K562 (cell line): ENCODE measurements at regions not wholly inside any gene's neighbourhood (a gene's known extent, or its start where the extent isn't known, plus 50 kb on each side); places are given as distances from the start of the nearest gene placed in this dataset.

Source experiments
- ATAC-seq: fragments of 200-7000 bp; cut with Tn5 transposase; 3 replicates; pipeline ENCODE4 v1.9.1; 2020; ENCODE audit warnings: moderate library complexity
- BruUV-seq: library from RNA; stranded (reverse); fragments of 400-500 nt; replicated peaks from 2 replicates; lab custom pipeline; 2021; lab: Mats Ljungman, UMichigan
- CTCF ChIA-PET: fragments of 300-600 bp; formaldehyde crosslinking; extraction: SDS; loops from one replicate; lab custom pipeline; 2021; ENCODE audit warnings: low intra/inter-chr PET ratio; lab: Yijun Ruan, JAX
- POLR2A ChIA-PET: fragments of 300-600, 350-650 bp; sonication (Branson Sonifier 250); formaldehyde crosslinking; extraction: SDS; loops from one replicate; lab custom pipeline; 2021; ENCODE audit warnings: antibody characterized with exemption, inconsistent platforms; lab: Yijun Ruan, JAX
- DNase-seq, 4 experiments: peaks; one replicate each; pipeline versions ENCODE4 v3.0.0 to v3.0.0-alpha.2; 2011 to 2018; ENCODE audit warnings: low spot score in 3 of 4, mixed read lengths in 3 of 4; ENCODE audit errors: extremely low read depth in 1 of 4
- FAIRE-seq: peaks from 2 replicates; lab custom pipeline; 2011; peaks lifted over from hg19 to GRCh38; lab: Jason Lieb, UNC
- H2AFZ ChIP-seq: 2 replicates; pipeline ENCODE4 v1.6.0; 2011; ENCODE audit warnings: low read depth, low read length, control low read depth, inconsistent platforms
- H3K27ac ChIP-seq: fragments of 200-600 bp; 3 replicates; pipeline ENCODE4 v1.8.0; 2011; ENCODE audit warnings: low read depth, mild to moderate bottlenecking, control low read depth, inconsistent platforms, low read length, moderate library complexity, mixed read lengths; ENCODE audit errors: extremely low read depth
- H3K27me3 ChIP-seq, 2 experiments: fragments of 300-600 bp in 1 of 2; 2 replicates in 1 of 2; 3 replicates in 1 of 2; pipeline versions ENCODE4 v1.6.0 to v1.8.0; 2011; ENCODE audit warnings: inconsistent platforms in 2 of 2, low read length in 2 of 2, mild to moderate bottlenecking in 1 of 2, mixed read lengths in 1 of 2, moderate library complexity in 1 of 2; ENCODE audit not compliant: control insufficient read depth in 2 of 2, insufficient read depth in 2 of 2
- H3K36me3 ChIP-seq: fragments of 300-600 bp; 3 replicates; pipeline ENCODE4 v1.8.0; 2011; ENCODE audit warnings: mild to moderate bottlenecking, low read length, inconsistent platforms; ENCODE audit not compliant: control insufficient read depth, insufficient read depth
- H3K4me1 ChIP-seq, 2 experiments: fragments of 200-600 bp in 1 of 2; replicated peaks in 1 of 2; 2 replicates in 1 of 2; 3 replicates in 1 of 2; pipeline versions ENCODE4 v1.5.1 to v1.8.0; 2011; ENCODE audit warnings: inconsistent platforms in 2 of 2, low read length in 2 of 2, mild to moderate bottlenecking in 1 of 2, mixed read lengths in 1 of 2, moderate library complexity in 1 of 2; ENCODE audit not compliant: control insufficient read depth in 2 of 2, insufficient read depth in 2 of 2
- H3K4me2 ChIP-seq: 2 replicates; pipeline ENCODE4 v1.6.1; 2011; ENCODE audit warnings: low read length, control low read depth, inconsistent platforms, mixed read lengths; ENCODE audit not compliant: insufficient read depth
- H3K4me3 ChIP-seq: fragments of 200-600 bp; sonication (generic), shearing (Covaris generic); 2 replicates; pipeline ENCODE4 v1.5.1; 2016; ENCODE audit warnings: control low read depth, inconsistent platforms
- H3K79me2 ChIP-seq: fragments of 200-600 bp; 3 replicates; pipeline ENCODE4 v1.8.0; 2011; ENCODE audit warnings: low read length, inconsistent platforms; ENCODE audit not compliant: control insufficient read depth, insufficient read depth
- H3K9ac ChIP-seq, 2 experiments: 2 replicates each; pipeline versions ENCODE4 v1.6.0 to v1.6.1; 2011; ENCODE audit warnings: low read depth in 2 of 2, low read length in 2 of 2, control low read depth in 1 of 2, inconsistent platforms in 1 of 2, mild to moderate bottlenecking in 1 of 2, mixed read lengths in 1 of 2; ENCODE audit not compliant: insufficient read depth in 1 of 2
- H3K9me1 ChIP-seq: one replicate; pipeline ENCODE4 v1.6.0; 2011; ENCODE audit warnings: inconsistent platforms, mild to moderate bottlenecking, low read length, moderate library complexity; ENCODE audit not compliant: control insufficient read depth, insufficient read depth
- H3K9me3 ChIP-seq: replicated peaks from 2 replicates; pipeline ENCODE4 v1.5.1; 2011; ENCODE audit warnings: low read depth, low read length, inconsistent platforms; ENCODE audit not compliant: control insufficient read depth, insufficient read depth
- H4K20me1 ChIP-seq: replicated peaks from 2 replicates; pipeline ENCODE4 v1.6.1; 2011; ENCODE audit warnings: low read length, inconsistent platforms, mixed read lengths; ENCODE audit not compliant: control insufficient read depth, insufficient read depth
- ARID3B ChIP-seq: fragments of 250-450 bp; sonication (Bioruptor Pico); IDR thresholded peaks from 2 replicates; pipeline ENCODE4 v1.4.0; 2020; ENCODE audit warnings: borderline replicate concordance
- BRD4 ChIP-seq: fragments of 200-600 bp; sonication (generic); IDR thresholded peaks from 2 replicates; pipeline ENCODE4 v1.6.1; 2017; ENCODE audit warnings: inconsistent platforms
- SOX6 ChIP-seq: fragments of 450-650 bp; IDR thresholded peaks from 2 replicates; pipeline ENCODE4 v1.6.1; 2014; ENCODE audit warnings: mild to moderate bottlenecking
- ZNF23 ChIP-seq: fragments of 250-450 bp; sonication (Bioruptor Pico); IDR thresholded peaks from 2 replicates; pipeline ENCODE4 v1.4.0; 2020; ENCODE audit warnings: mild to moderate bottlenecking
- WGBS: fragments of 100-300 bp; shearing (Covaris generic); methylation state at CpG from one replicate; pipeline ENCODE4 v1.1.6; 2016; ENCODE audit warnings: low coverage, mixed read lengths; ENCODE audit not compliant: insufficient coverage; ENCODE audit errors: missing lambda C conversion rate; 5-methylcytosine and 5-hydroxymethylcytosine counted together
- in situ Hi-C: fragments of 300-500 bp; cut with MboI; formaldehyde crosslinking; loops from 4 replicates; pipeline ENCODE4 v1.15.0; 2018; ENCODE audit warnings: inconsistent platforms, mixed read lengths
- intact Hi-C: fragments of 100-400 bp; cut with micrococcal nuclease; formaldehyde crosslinking; loops from 2 replicates; pipeline ENCODE4 v1.14.2; 2022
- TF ChIP-seq, protein P1 (sequence below): fragments of 250-450 bp; sonication (Bioruptor Pico); IDR thresholded peaks from 2 replicates; pipeline ENCODE4 v1.9.0; 2021; ENCODE audit warnings: mild to moderate bottlenecking, inconsistent platforms

GRCh38 chr2:116810645-116811044 lies 1003.8 kb upstream of the DDX18 start:
- ChIA-PET CTCF (no interaction called here), POLR2A (no interaction called here)
- Histone ChIP-seq H3K79me2 (no peaks in the 10 kb centered on the region), H3K9ac (no peak overlapping the region), H2AFZ (no peak overlapping the region), H3K4me1 (no peaks in the 10 kb centered on the region), H3K4me2 (no peak overlapping the region), H4K20me1 (no peaks in the 10 kb centered on the region), H3K4me3 (no peak overlapping the region), H3K27ac (no peak overlapping the region), H3K9me1 (no peaks in the 10 kb centered on the region), H3K9me3 (no peaks in the 10 kb centered on the region; the same call in 1 of the 2 replicates), H3K27me3 (no peaks in the 10 kb centered on the region), H3K36me3 (no peaks in the 10 kb centered on the region)
- no peak for FAIRE-seq
- in situ Hi-C loops: no loop called here
- no peak for DNase-seq
- no peak for TF ChIP-seq BRD4
- TF ChIP-seq, protein P1, sequence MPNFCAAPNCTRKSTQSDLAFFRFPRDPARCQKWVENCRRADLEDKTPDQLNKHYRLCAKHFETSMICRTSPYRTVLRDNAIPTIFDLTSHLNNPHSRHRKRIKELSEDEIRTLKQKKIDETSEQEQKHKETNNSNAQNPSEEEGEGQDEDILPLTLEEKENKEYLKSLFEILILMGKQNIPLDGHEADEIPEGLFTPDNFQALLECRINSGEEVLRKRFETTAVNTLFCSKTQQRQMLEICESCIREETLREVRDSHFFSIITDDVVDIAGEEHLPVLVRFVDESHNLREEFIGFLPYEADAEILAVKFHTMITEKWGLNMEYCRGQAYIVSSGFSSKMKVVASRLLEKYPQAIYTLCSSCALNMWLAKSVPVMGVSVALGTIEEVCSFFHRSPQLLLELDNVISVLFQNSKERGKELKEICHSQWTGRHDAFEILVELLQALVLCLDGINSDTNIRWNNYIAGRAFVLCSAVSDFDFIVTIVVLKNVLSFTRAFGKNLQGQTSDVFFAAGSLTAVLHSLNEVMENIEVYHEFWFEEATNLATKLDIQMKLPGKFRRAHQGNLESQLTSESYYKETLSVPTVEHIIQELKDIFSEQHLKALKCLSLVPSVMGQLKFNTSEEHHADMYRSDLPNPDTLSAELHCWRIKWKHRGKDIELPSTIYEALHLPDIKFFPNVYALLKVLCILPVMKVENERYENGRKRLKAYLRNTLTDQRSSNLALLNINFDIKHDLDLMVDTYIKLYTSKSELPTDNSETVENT: no peak
- TF ChIP-seq ZNF23: no peak
- no peak for TF ChIP-seq ARID3B (CRISPR knock-in tag)
- no peak for TF ChIP-seq SOX6
- BruUV-seq: no TSS peak
- no peak for ATAC-seq
- intact Hi-C loops: no loop called here
- whole genome bisulfite sequencing: 0% methylated on average over 1 of the region's 1 CpG
